Choroid plexus epithelial cell (primary cell): ENCODE measurements at regions not wholly inside any gene's neighbourhood (a gene's known extent, or its start where the extent isn't known, plus 50 kb on each side); places are given as distances from the start of the nearest gene placed in this dataset.

Experiments used
- DNase-seq: peaks from one replicate; pipeline ENCODE4 v3.0.0-alpha.2; 2010; ENCODE audit warnings: low read depth
- H3K4me3 ChIP-seq: 2 replicates; pipeline ENCODE4 v1.5.1; 2011; ENCODE audit warnings: low read depth, mild to moderate bottlenecking, control low read depth, low read length, moderate library complexity
- CTCF ChIP-seq: conservative IDR thresholded peaks from 2 replicates; pipeline ENCODE4 v1.5.1; 2011; ENCODE audit warnings: low read depth, mild to moderate bottlenecking, control low read depth, inconsistent platforms, low read length, moderate library complexity

GRCh38 chr6:156056085-156056484 is 600.4 kb upstream of the NOX3 start:
- H3K4me3 ChIP-seq: no peak overlapping the region
- TF ChIP-seq CTCF: no peak
- no peak for DNase-seq

- no peak for TF ChIP-seq CTCF
- DNase-seq: no peak
- H3K4me3 ChIP-seq: no peak overlapping the region
Measured at GRCh38 chr6:156053626-156054025, 598.0 kb upstream of the NOX3 start.

- H3K4me3 ChIP-seq: no peak overlapping the region
- DNase-seq: no peak
- no peak for TF ChIP-seq CTCF
Measured at GRCh38 chr6:156046841-156047449, 591.3 kb upstream of the NOX3 start.

GRCh38 chr6:156046268-156046665 is 590.6 kb upstream of the NOX3 start:
- no peak for TF ChIP-seq CTCF
- H3K4me3 ChIP-seq: no peak overlapping the region
- DNase-seq: no peak

- no peak overlapping the region for H3K4me3 ChIP-seq
- no peak for TF ChIP-seq CTCF
- DNase-seq: no peak
Measured at GRCh38 chr6:156045401-156046267, 590.0 kb upstream of the NOX3 start.

- DNase-seq: no peak
- no peak overlapping the region for H3K4me3 ChIP-seq
- TF ChIP-seq CTCF: no peak
Measured at GRCh38 chr6:156033598-156033997, 578.0 kb upstream of the NOX3 start.
